ENCODE measurements at regions not wholly inside any gene's neighbourhood (a gene's known extent, or its start where the extent isn't known, plus 50 kb on each side); places are given as distances from the start of the nearest gene placed in this dataset.
"Not testable (repeated sequence)": the region's sequence is repeated elsewhere in the genome, so short reads cannot be mapped to it uniquely, and the experiment has no call there.

- not testable (repeated sequence) for DNase-seq (ENCODE audit: low read depth)
Observed at GRCh38 chr7:76851617-76852016, 180.5 kb downstream of the SPDYE17 start.

DNA sequence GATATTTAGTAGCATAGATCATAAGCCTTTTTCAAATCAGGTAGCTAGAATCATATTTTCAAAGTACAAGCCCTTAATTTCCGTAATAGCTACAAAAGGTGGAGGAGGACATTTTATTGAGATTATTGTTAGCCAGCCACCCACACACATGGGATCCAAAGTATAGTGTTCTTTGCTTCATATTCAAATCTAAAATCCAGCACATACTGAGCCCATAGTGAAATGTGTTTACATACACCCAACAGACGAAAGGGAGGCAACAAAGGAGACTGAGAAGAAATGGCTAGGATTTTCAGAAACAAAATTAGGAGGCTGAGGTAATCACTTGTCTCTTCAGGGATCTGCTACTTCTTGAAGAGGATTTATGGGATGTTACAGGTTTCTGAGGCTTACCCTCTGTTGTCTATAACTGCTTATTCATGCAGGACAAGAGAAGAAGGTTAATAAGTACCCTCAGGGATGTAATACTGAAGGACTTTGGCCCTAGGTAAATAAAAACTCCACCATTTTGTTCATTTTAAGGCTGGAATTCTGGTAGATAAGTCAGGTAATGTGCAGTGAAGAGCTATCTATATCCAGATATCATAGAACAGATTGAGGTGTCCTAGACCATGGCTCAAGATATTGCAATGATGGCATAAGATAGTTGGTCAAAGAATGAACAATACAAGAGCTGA lies 182.1 kb downstream of the SPDYE17 start:
- peak; percentile 51 for DNase-seq (ENCODE audit: low read depth)

- DNase-seq (ENCODE audit: low read depth), result not testable (repeated sequence)
Observed at GRCh38 chr7:76839879-76840278, 192.3 kb downstream of the SPDYE17 start.

DNA sequence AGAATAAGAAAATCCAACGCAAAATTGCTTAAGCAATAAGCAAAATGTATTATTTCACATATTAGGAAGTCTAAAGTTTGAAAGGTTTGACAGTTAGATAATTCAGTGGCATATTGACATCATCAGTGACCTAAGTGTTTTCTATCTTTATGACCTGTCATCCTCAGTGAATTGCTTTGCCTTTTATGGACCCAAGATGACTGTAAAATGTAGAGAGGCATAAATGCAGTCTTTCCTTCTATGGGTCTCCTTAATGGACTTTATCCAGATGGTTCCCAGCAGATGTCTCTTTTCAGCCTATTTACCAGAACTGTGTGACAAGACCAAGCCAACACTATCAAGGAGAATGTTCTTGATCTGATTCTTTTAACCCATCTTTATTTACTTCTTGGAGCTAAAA lies 192.9 kb downstream of the SPDYE17 start:
- DNase-seq (ENCODE audit: low read depth), result not testable (repeated sequence)

GRCh38 chr7:76838357-76838756 lies 193.8 kb downstream of the SPDYE17 start:
- not testable (repeated sequence) for DNase-seq (ENCODE audit: low read depth)

DNA sequence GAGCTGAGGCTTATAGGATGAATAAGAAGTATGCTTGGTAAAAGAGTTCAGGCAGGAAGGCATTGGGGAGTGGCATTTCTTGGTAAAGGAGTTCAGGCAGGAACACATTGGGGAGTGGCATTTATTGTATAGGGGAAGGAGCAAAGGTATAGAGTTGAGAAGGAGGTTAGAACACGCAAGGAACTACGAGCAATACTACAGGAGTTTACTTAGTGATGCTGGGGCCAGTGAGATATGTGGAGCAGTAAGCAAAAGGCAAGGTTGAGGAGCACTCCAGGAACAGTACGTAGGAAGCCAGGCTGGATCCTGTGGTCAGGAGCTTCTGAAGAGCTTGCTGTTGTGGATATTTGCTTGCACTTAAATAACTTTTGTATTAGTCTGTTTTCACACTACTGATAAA lies 202.2 kb upstream of the POMZP3 start:
- DNase-seq (ENCODE audit: low read depth), result not testable (repeated sequence)

DNA sequence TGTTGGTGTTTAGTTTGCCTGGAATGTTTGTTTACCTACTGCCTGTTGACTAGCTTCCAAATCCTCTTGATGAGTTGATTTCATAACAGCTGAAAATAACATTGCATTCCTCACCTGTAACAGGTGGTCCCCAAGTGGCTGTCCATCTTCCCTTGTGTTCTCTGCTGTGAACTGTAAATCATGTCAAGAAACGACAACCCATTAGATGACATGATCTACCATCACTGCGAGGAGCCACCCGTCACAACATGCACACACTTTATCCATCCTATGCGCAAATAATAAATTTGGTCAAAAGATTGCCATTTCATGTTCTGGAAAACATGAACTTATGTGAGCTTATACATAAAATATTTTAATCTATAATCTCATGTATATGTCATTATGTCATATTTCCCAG lies 199.1 kb upstream of the POMZP3 start:
- DNase-seq (ENCODE audit: low read depth), result not testable (repeated sequence)

DNA sequence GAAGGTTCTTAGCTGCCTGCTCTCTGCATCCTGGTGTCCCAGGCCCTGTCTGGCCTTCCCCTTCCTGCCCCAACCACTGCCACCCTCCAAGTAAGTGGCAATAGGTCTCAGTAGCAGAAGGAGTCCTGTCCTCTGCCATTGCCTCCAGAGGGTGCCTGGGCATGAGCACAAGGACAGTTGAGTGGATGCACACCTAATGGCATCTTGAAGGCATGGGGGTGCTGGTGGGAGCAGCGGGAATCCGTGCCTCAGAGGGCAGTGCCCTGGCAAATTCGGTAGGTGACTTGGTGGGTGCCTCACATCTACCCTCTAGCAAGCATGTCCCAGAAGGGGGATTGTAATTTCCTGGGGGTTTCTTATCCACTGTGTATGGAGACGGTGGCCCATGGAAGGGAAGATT lies 182.8 kb upstream of the POMZP3 start:
- not testable (repeated sequence) for DNase-seq (ENCODE audit: low read depth)

- DNase-seq (ENCODE audit: low read depth), result not testable (repeated sequence)
Observed at GRCh38 chr7:76807588-76808100, 180.6 kb upstream of the POMZP3 start.

DNA sequence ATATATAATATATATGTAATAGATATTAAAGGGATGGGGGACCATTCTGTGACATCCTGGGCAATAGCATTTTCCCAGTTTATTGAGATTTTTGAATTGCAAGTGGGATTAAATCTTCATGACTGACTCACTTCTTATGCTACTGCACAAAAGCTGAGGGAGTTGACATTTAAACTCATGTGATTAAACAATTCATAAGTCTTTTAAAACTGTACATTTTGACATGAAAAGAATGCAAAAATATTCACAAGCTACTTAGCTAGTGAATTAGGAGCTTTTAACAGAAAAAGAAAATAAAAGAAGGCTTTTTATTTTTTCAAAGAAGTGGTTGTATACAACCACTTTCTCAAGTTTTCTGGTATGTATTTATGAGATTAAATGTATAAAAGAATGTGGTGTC lies 179.4 kb upstream of the POMZP3 start:
- DNase-seq (ENCODE audit: low read depth), result not testable (repeated sequence)

DNA sequence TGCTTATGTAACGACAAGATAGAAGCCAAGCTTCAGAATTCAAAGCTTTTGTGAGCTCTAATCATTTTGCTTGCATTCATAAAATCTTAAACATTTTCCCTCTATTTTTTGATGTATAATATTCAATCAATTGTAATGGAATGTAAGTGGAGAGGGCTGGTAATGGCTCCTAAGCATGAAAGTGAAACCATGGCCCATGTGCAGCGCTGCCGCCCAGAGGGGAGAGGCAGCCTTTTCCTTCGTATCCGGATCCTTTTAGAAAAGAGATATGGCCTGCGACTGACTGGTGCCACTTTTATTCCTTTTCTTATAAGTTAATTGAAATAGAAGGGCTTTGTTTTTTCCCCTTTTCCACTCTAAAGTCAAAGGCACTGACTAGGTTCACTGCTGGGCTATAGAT lies 178.9 kb upstream of the POMZP3 start:
- peak; percentile 1 for DNase-seq (ENCODE audit: low read depth)

- not testable (repeated sequence) for DNase-seq (ENCODE audit: low read depth)
Observed at GRCh38 chr7:76805262-76805661, 178.2 kb upstream of the POMZP3 start.

GRCh38 chr7:76797639-76798038 lies 170.6 kb upstream of the POMZP3 start:
- DNase-seq (ENCODE audit: low read depth), result peak; percentile 21

DNA sequence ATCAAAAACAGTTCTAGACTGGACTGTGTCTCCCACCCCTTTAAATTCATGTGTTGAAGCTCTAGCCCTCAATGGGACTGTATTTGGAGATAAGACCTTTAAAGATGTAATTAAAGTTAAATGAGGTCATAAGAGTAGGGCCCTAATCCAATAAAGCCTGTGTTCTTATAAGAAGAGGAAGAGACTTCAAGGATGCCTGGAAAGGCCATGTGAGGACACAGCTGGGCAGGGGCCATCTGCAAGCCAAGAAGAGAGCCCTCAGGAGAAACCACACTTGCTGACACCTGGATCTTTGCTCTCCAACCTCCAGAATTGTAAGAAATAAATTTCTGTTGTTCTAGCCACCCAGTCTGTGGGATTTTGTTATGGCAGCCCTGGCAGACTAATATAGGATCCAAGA lies 153.6 kb upstream of the POMZP3 start:
- not testable (repeated sequence) for DNase-seq (ENCODE audit: low read depth)

DNA sequence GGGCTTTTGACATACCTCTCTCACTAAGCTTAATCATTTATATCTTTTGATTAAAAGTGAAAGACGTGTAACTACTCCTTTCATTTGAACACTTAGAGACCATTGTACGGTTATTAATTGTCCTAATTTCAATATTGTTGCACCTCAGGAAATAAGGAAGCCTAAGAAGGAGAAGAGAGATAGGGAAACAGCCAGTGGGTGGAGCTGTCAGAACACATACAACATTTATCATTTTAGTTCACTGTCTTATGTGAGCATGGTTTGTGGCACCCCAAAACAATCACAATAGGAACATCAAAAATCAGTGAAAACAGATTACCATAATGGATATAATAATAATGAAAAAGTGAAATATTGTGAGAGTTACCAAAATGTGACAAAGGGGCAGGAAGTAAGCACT lies 147.2 kb upstream of the POMZP3 start:
- DNase-seq (ENCODE audit: low read depth), result not testable (repeated sequence)

- DNase-seq (ENCODE audit: low read depth), result not testable (repeated sequence)
Observed at GRCh38 chr7:76771980-76772379, 144.9 kb upstream of the POMZP3 start.

DNA sequence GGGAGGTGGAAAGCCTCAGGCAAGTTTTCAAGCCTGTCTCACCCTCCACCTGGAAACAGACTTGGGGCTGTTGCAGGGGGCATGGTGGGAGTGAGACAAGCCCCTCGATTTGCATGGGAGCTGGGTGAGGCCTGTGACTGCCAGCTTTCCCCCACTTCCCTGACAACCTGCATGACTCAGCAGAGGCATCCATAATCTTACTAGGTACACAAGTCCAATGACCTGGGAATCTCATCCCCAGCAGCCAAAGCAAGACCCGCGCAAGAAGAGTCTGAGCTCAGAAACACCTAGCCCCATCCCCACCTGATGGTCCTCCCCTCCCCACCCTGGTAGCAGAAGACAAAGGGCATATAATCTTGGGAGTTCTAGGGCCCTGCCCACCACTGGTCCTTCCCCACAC lies 136.9 kb upstream of the POMZP3 start:
- DNase-seq (ENCODE audit: low read depth), result not testable (repeated sequence)

- DNase-seq (ENCODE audit: low read depth), result peak; percentile 4
Observed at GRCh38 chr7:76760546-76761220, 133.6 kb upstream of the POMZP3 start.

DNA sequence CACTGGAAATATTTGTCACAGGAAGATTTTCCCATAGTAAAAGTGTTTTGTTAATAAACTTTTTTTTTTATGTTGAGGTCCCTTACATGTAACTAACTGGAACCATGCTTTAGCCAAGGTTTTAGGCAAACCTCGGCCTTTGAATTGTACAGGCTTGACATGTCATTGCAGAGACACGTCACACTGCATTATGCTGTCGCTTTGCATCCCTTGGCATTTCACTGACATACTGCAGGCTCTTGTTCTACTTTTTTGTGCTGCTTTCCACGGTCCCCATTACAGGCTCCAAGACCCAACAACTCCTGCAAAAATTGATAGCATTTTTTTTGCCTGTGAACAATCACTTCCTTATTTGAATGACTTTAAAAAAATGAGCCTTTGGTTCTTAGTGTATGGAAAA lies 112.5 kb upstream of the POMZP3 start:
- not testable (repeated sequence) for DNase-seq (ENCODE audit: low read depth)

DNA sequence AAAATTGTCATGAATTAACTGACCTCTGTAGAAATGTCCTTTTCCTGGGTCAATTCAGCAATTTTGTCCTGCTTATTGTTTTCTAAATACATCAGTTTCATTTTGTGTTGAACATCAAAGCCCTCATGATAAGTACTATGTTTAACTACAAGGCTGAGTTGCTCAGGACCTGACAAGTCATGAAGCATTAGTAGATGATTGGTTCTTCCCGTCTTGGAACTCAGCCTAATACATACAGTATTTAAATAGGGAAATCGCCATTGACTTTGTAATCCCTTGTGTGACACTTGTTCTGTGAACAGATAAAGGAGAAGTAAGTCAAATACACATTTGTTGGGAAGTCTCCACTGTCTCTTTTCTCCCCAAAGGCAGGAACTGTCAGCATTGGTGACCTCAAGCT lies 109.6 kb upstream of the POMZP3 start:
- peak; percentile 3 for DNase-seq (ENCODE audit: low read depth)

DNA sequence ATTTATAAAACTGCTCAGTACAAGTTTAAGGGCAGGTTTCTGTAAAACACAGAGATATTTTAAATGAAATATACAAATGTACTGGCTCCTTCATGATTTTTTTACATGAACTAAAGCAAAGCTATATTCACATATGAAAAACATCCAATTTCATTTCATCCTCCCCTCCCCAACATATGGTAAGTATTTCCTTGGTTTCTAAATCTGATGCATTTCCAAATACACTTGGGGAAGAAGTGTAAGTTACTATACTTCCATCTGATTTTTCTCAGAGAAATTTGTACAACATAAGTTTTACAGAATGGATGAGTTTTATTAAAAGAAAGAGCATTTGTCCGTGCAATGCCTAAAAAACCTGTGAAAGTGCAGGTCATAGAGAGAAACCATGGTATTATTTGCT lies 109.0 kb upstream of the POMZP3 start:
- DNase-seq (ENCODE audit: low read depth), result not testable (repeated sequence)

GRCh38 chr7:76735668-76736067 lies 108.6 kb upstream of the POMZP3 start:
- not testable (repeated sequence) for DNase-seq (ENCODE audit: low read depth)

- DNase-seq (ENCODE audit: low read depth), result not testable (repeated sequence)
Observed at GRCh38 chr7:76728571-76728974, 101.5 kb upstream of the POMZP3 start.

Data from renal cortical epithelial cell (primary cell).